ENCODE measurements at regions not wholly inside any gene's neighbourhood (a gene's known extent, or its start where the extent isn't known, plus 50 kb on each side); places are given as distances from the start of the nearest gene placed in this dataset.

GRCh38 chr1:106677181-106677580 is 379.3 kb upstream of the PRMT6 start:
- DNase-seq (ENCODE audit: low spot score), result no peak

- DNase-seq (ENCODE audit: low spot score), result no peak
Measured at GRCh38 chr1:106677721-106678120, 378.8 kb upstream of the PRMT6 start.

- no peak for DNase-seq (ENCODE audit: low spot score)
Measured at GRCh38 chr1:106678279-106679050, 378.0 kb upstream of the PRMT6 start.

- DNase-seq (ENCODE audit: low spot score), result no peak
Measured at GRCh38 chr1:106680216-106680615, 376.3 kb upstream of the PRMT6 start.

- DNase-seq (ENCODE audit: low spot score), result no peak
Measured at GRCh38 chr1:106680776-106681344, 375.6 kb upstream of the PRMT6 start.

GRCh38 chr1:106681939-106682522 is 374.4 kb upstream of the PRMT6 start:
- DNase-seq (ENCODE audit: low spot score), result no peak

GRCh38 chr1:106688446-106688845 is 368.0 kb upstream of the PRMT6 start:
- no peak for DNase-seq (ENCODE audit: low spot score)

GRCh38 chr1:106698660-106699059 is 357.8 kb upstream of the PRMT6 start:
- DNase-seq (ENCODE audit: low spot score), result no peak

GRCh38 chr1:106699433-106699832 is 357.0 kb upstream of the PRMT6 start:
- no peak for DNase-seq (ENCODE audit: low spot score)

GRCh38 chr1:106700211-106700610 is 356.3 kb upstream of the PRMT6 start:
- no peak for DNase-seq (ENCODE audit: low spot score)

- no peak for DNase-seq (ENCODE audit: low spot score)
Measured at GRCh38 chr1:106705971-106706370, 350.5 kb upstream of the PRMT6 start.

GRCh38 chr1:106717591-106717990 is 338.9 kb upstream of the PRMT6 start:
- DNase-seq (ENCODE audit: low spot score), result no peak

GRCh38 chr1:106721790-106722189 is 334.7 kb upstream of the PRMT6 start:
- no peak for DNase-seq (ENCODE audit: low spot score)

- no peak for DNase-seq (ENCODE audit: low spot score)
Measured at GRCh38 chr1:106722466-106722865, 334.0 kb upstream of the PRMT6 start.

GRCh38 chr1:106727171-106727570 is 329.3 kb upstream of the PRMT6 start:
- no peak for DNase-seq (ENCODE audit: low spot score)

GRCh38 chr1:106746448-106747085 is 309.9 kb upstream of the PRMT6 start:
- no peak for DNase-seq (ENCODE audit: low spot score)

GRCh38 chr1:106747232-106747631 is 309.2 kb upstream of the PRMT6 start:
- DNase-seq (ENCODE audit: low spot score), result no peak

GRCh38 chr1:106747791-106748190 is 308.7 kb upstream of the PRMT6 start:
- DNase-seq (ENCODE audit: low spot score), result no peak

GRCh38 chr1:106748606-106749005 is 307.9 kb upstream of the PRMT6 start:
- no peak for DNase-seq (ENCODE audit: low spot score)

GRCh38 chr1:106749491-106749890 is 307.0 kb upstream of the PRMT6 start:
- no peak for DNase-seq (ENCODE audit: low spot score)

GRCh38 chr1:106749906-106750305 is 306.6 kb upstream of the PRMT6 start:
- DNase-seq (ENCODE audit: low spot score), result no peak

GRCh38 chr1:106751002-106751401 is 305.5 kb upstream of the PRMT6 start:
- DNase-seq (ENCODE audit: low spot score), result no peak

- DNase-seq (ENCODE audit: low spot score), result no peak
Measured at GRCh38 chr1:106753066-106753465, 303.4 kb upstream of the PRMT6 start.
